ENCODE measurements at regions not wholly inside any gene's neighbourhood (a gene's known extent, or its start where the extent isn't known, plus 50 kb on each side); places are given as distances from the start of the nearest gene placed in this dataset.

DNA sequence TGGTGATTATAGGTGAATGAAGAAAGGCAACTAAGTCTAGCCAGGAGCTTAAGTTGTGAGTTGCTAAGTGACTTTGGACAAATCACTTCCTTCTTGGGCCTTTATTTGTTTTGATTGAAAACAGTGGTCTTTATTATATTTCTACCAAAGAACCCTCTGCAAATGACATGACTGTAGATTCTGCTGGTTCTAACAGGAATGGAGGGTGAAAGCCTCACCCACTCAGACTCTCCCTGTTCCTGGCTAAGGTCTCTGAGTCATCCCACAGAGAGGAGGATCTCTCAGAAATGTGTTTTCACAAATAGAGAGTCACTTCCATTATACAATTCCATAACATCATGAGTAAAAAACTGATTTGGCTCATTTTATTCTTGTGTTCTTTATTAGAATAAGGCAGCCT, 583.9 kb upstream of the LRRC4C start:
- DNase-seq (ENCODE audit: low spot score) (no peak), FAIRE-seq (no peak)

DNA sequence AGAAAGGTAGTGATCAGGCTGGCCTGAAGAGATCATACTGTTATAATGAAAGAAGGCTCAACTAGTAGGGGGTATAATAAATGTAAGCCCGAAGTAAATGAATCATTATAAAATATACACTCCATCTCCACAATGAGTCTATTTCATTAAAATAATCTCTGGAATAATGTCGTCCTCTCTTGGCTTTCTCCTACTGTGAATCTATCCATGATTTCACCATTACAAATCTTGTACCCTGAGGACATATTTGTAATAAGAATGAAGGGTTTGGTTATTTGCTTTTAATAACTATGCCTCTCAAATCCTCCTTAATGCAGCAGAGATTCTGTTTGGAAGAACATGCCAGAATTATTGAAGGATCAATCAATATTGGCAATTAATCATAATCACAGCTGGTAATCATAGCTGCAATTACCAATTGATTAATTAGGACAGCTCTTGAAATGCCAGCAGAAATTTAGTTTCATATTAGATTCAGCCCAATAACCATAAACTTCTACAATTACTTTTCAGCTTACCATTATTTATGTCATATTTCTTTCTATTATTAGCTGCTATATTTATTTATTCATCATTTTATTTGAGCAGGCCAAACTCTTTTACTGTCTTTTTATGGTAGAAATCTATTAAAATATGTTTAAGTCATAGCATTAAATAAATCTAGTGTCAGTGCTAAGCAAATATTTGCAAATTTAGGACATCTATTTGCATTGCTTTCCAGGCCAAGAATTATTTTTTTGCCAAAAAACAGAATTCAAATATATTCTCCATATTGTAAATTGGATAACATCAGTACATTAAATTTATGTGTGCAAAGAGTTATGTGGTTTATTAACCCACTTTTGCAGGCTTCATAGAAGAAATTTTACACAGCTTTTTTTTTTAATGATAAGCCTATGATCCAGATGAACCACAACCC, 588.4 kb upstream of the LRRC4C start:
- no peak for FAIRE-seq
- no peak for DNase-seq (ENCODE audit: low spot score)

DNA sequence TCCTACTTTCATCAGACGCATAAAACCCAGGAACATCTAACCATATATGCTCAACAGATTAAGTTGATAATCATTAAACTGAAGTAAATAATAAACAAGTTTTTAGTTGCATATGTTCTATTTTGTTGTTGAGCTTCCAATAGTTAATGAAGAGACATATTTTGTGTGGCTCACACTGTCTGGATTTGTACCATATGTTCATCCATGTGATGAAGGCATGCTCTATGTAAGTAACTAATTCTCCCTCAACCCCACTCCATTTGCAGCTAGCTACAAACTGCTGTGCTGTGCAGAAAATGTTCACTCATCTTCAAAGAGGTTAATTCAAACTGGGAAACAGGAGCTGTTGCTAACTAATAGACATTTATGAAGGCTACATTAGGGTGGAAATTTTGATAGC, 589.7 kb upstream of the LRRC4C start:
- no peak for DNase-seq (ENCODE audit: low spot score)
- FAIRE-seq: no peak

- DNase-seq (ENCODE audit: low spot score): no peak
These were observed 590.2 kb upstream of the LRRC4C start for GRCh38 chr11:42049650-42050049.

DNA sequence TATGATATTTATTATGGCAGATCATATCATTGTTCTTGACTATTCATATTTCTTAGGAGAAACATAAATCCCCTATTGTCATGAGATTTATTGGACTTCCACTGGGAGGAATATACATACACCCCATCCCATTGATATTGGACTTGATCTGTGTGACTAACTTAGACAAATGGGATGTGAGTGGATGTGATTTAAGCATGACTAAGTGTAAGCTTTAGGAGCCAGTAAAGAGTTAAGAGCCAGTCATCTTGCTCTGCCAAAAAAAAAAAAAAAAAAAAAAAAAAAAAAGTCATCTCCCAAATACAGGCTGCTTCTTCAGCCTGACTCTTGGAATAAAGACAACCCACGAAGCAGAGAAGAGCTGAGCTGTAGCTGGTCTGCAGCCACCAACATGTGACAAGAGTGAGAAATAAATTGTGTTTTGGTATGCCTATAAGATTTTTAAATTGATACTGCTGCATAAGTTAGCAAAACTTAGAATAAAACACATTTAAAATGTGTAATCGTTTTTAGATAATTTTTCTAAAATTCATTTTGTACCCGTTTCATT, 595.0 kb upstream of the LRRC4C start:
- FAIRE-seq (no peak), DNase-seq (ENCODE audit: low spot score) (no peak)

More at GRCh38 chr11:42049650-42050049, 590.2 kb upstream of the LRRC4C start:
- no peak for FAIRE-seq

DNA sequence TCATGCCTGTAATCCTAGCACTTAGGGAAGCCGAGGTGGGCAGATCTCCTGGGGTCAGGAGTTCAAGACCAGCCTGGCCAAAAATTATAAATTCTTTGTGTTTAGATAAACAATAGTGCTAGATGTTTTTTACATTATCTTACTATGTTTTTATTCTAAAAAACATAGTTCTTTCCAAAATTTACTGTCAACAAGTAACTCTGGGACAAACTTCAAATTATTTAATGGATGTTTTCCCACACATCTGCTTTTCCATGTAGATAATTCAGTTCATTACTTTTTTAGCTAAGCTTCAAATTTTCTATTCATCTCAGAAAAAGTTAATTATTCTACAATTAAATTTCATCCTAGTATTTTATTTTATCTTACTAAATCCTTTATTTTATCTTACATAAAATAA, 596.2 kb upstream of the LRRC4C start:
- no peak for FAIRE-seq
- no peak for DNase-seq (ENCODE audit: low spot score)

GRCh38 chr11:42058794-42059193, 599.3 kb upstream of the LRRC4C start:
- no peak for FAIRE-seq
- no peak for DNase-seq (ENCODE audit: low spot score)

GRCh38 chr11:42065199-42065598, 605.7 kb upstream of the LRRC4C start:
- DNase-seq (ENCODE audit: low spot score) (no peak), FAIRE-seq (peak; percentile 10)

DNA sequence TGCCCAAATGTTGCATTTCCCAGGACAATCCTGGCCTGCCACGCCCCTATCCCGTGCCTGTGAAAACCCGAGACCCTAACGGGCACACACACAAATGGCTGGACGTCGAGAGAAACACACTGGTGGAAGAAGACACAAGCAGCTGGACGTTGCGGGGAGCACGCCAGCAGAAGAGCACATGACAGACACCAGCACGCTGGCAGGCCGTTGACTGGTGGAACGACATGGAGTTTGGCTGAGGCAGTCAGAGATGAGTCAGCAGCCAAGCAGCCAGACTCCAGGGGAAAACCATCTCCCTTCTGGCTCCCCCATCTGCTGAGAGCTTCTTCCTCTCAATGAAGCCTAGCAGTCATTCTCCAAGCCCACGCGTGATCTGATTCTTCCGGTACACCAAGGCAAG, 606.7 kb upstream of the LRRC4C start:
- DNase-seq (ENCODE audit: low spot score) (peak; percentile 46), FAIRE-seq (no peak)

GRCh38 chr11:42074306-42074705, 614.9 kb upstream of the LRRC4C start:
- no peak for FAIRE-seq

DNA sequence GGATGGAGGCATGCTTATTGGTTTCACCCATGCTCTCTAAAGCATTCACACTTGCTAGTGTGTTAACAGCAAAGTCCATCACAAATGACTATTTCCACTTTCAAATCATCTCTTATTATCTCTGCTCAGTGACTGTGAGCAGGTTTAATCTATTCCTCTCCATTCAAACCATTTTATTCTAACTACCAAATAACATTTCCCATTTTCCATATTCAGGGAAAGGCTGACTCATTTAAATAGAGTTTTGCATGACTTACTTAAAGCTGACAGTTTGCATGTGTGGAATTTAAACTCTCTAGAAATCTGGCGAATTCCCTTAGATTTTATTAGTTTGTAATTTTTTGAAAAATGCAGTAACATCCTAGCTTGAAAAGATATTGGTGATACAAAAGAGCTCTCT, 615.7 kb upstream of the LRRC4C start:
- DNase-seq (ENCODE audit: low spot score) (no peak), FAIRE-seq (no peak)

More at GRCh38 chr11:42074306-42074705, 614.9 kb upstream of the LRRC4C start:
- no peak for DNase-seq (ENCODE audit: low spot score)

- FAIRE-seq: no peak
- no peak for DNase-seq (ENCODE audit: low spot score)
These were observed 618.3 kb upstream of the LRRC4C start for GRCh38 chr11:42077794-42078193.

GRCh38 chr11:42085736-42086135, 626.3 kb upstream of the LRRC4C start:
- DNase-seq (ENCODE audit: low spot score) (no peak), FAIRE-seq (no peak)

DNA sequence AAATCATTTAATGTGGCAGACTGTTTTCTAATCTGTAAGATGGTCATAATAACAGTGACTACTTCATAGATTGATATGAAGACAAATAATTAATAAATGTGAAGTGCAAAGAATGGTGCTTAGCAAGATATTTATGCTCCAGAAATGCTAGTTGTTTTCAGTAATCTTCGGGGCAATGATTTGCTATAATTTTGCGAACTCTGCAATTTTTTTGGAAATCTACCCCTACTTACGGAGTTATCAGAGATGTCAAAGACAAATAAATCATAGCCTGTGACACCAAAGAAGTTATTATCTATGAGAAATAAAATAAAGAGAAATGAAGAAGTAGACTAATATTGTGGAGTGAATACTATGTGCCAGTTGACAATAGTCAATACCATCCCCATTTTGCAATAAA, 634.1 kb upstream of the LRRC4C start:
- no peak for FAIRE-seq
- no peak for DNase-seq (ENCODE audit: low spot score)

DNA sequence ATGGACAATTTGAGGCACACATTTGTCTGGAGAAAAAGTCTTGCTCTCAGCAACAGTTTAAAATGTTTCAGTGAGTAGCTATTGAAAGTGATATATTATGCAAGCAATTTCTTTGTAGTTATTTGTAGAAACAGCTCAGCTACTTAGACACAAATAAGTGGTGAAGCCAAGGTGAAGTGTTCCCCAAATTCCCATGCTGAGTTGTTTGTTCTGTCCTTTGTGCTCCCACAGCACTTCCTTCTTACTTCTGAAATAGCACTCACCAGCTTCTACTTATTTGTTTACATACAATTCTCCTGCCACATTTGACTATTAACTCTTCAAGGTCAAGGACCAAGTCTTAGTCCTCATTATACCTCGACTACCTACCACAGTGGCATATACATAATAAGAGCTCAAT, 638.6 kb upstream of the LRRC4C start:
- FAIRE-seq (no peak), DNase-seq (ENCODE audit: low spot score) (no peak)

GRCh38 chr11:42112866-42113265, 653.4 kb upstream of the LRRC4C start:
- no peak for FAIRE-seq
- no peak for DNase-seq (ENCODE audit: low spot score)

- DNase-seq (ENCODE audit: low spot score) (no peak), FAIRE-seq (no peak)
These were observed 655.5 kb upstream of the LRRC4C start for GRCh38 chr11:42114927-42115326.

DNA sequence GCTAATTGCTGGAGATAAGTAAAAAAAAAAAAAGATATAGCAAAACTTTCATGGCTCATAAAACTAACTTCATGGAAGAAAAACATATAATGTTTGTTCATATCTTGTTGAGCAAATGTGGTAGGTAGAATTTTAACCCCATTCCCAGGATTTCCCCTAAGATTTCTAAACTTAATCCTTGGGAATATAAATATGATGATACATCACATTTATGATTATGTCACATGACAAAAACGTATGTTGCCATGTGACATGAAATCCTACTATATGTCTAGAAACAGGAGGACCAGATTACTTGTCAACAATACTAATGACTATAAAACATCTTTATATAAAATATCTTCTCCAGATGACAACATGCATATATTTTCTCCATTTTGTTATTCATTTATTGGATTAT, 679.0 kb upstream of the LRRC4C start:
- FAIRE-seq (no peak), DNase-seq (ENCODE audit: low spot score) (no peak)

DNA sequence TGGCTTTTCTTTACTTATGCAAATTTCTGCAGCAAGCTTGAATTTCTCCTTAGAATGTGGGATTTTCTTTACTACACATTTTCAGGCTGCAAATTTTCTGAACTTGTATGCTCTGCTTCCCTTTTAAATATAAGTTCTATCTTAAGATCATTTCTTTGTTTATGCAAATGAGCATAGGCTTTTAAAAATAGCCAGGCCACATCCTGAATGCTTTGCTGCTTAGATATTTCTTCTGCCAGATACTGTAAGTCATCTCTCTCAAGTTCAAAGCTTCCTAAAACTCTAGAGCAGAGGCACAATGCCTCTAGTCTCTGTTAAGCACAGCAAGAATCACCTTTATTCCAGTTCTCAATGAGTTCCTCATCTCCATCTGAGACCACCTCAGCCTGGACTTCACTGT, 685.9 kb upstream of the LRRC4C start:
- DNase-seq (ENCODE audit: low spot score) (no peak), FAIRE-seq (no peak)

DNA sequence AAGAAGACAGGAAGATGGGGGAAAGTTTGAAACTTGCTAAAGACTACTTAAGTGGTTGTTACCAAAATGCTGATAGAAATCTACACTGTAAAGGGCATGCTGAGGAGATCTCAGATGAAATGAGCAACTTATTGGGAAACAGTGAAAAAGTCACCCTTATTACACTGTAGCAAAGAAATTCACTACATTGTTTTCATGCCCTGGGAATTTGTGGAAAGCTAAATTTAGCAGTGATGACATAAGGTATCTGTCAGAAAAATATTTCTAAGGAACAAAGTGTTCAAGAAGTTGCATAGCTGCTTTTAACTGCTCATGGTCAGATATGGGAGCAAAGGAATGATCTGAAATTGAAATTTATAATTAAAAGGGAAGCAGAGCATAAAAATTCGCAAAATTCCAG, 702.4 kb upstream of the LRRC4C start:
- DNase-seq (ENCODE audit: low spot score) (no peak), FAIRE-seq (no peak)

DNA sequence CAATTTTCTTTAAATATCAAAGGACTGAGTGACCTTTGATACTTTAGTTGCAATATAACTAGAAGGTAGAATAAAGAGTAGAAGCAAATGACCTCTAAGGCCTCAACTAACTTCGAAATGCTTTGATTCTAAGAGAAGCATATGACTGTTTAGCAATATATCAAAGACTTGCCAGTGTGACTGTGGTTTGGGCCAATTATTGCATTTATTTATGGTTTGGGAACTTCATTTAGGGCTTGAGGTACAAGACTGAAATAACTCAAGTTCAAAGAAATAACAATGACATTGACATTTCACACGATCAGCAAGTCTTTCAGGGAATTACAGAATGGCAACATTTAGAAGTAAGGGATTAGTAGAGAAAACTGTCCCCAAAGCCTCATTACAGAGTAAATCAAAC, 709.7 kb upstream of the LRRC4C start:
- FAIRE-seq: no peak
- no peak for DNase-seq (ENCODE audit: low spot score)

- FAIRE-seq (no peak), DNase-seq (ENCODE audit: low spot score) (no peak)
These were observed 711.1 kb upstream of the LRRC4C start for GRCh38 chr11:42170601-42171000.

- no peak for DNase-seq (ENCODE audit: low spot score)
- FAIRE-seq: no peak
These were observed 711.6 kb upstream of the LRRC4C start for GRCh38 chr11:42171046-42171445.
